Small intestine (tissue), 7 donors: ENCODE measurements at regions not wholly inside any gene's neighbourhood (a gene's known extent, or its start where the extent isn't known, plus 50 kb on each side); places are given as distances from the start of the nearest gene placed in this dataset.

Experiments used
- DNase-seq, 2 donors: peaks; one replicate each; pipeline versions ENCODE4 v3.0.0 to v3.0.0-alpha.2; 2013
- FAIRE-seq: peaks from 2 replicates; lab custom pipeline; 2012; peaks lifted over from hg19 to GRCh38; lab: Jason Lieb, UNC
- H3K27ac ChIP-seq, 3 donors: one replicate each; pipeline ENCODE4 v1.5.1; 2013; ENCODE audit warnings: low read length in 2 of 3, mild to moderate bottlenecking in 2 of 3, control low read depth in 1 of 3, inconsistent platforms in 1 of 3, low read depth in 1 of 3, moderate library complexity in 1 of 3
- H3K27me3 ChIP-seq, 3 donors: one replicate each; pipeline ENCODE4 v1.6.1; 2013; ENCODE audit warnings: low read length in 3 of 3, inconsistent platforms in 1 of 3; ENCODE audit not compliant: control insufficient read depth in 3 of 3, insufficient read depth in 3 of 3
- H3K36me3 ChIP-seq, 3 donors: one replicate each; pipeline ENCODE4 v1.6.1; 2013; ENCODE audit warnings: low read length in 3 of 3, inconsistent platforms in 1 of 3, low read depth in 1 of 3, mild to moderate bottlenecking in 1 of 3, moderate library complexity in 1 of 3; ENCODE audit not compliant: control insufficient read depth in 3 of 3, insufficient read depth in 2 of 3
- H3K4me1 ChIP-seq, 3 donors: one replicate each; pipeline ENCODE4 v1.6.1; 2013; ENCODE audit warnings: low read length in 2 of 3, inconsistent platforms in 1 of 3, low read depth in 1 of 3, mild to moderate bottlenecking in 1 of 3, moderate library complexity in 1 of 3; ENCODE audit not compliant: control insufficient read depth in 3 of 3, insufficient read depth in 2 of 3
- H3K4me3 ChIP-seq, 3 donors: one replicate each; pipeline ENCODE4 v1.5.1; 2013; ENCODE audit warnings: low read length in 3 of 3, control low read depth in 1 of 3, inconsistent platforms in 1 of 3, low read depth in 1 of 3, mild to moderate bottlenecking in 1 of 3, moderate library complexity in 1 of 3
- H3K9me3 ChIP-seq, 2 donors: one replicate each; pipeline ENCODE4 v1.6.1; 2013; ENCODE audit warnings: low read depth in 1 of 2, low read length in 1 of 2; ENCODE audit not compliant: control insufficient read depth in 2 of 2, insufficient read depth in 1 of 2
- WGBS, 3 donors: extraction: QIAGEN DNeasy Blood & Tissue Kit; methylation state at CpG; one replicate each; pipeline ENCODE4 v1.1.7; 2013; 5-methylcytosine and 5-hydroxymethylcytosine counted together
- donor health status: healthy with polysubstance abuse.
- donor health status: control.
- donor health status: control.
- donor health status: Bipolar disorder and iron deficiency.
- donor health status: healthy.

DNA sequence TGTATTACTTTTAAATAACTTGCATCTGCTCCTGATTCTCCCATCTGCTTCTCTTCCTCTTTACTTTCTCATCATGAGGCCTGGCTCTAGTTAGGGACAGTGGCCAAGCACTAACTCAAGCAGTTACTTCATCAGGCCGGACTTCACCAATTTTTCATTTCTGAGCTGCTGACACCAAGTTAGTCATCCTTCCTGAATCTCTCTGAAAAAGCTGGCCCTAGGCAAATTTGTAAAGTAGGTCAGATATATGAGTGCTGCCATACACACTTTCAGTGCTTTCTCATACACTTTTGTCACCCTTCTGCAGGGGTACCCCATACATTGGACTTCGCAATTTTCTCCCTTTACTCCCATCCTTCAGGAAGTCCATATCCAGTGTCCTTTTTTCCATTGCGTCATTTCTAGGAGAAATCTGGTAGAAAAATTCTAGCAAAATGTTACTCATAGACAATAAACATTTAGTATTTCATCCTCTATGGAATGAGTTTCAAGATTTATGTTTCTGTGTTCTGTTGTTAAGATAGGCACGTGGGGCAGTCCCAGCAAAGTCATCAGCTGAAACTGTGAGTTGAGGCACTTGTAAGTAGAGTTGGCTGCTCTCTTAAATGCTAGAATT is 276.8 kb upstream of the TMPO start:
- FAIRE-seq (no peak), DNase-seq (no peak)
- Histone ChIP-seq H3K4me3 (no peak overlapping the region), H3K27me3 (no peaks in the 10 kb centered on the region), H3K36me3 (no peaks in the 10 kb centered on the region), H3K27ac (no peak overlapping the region), H3K4me1 (no peaks in the 10 kb centered on the region), H3K9me3 (peaks cover 0 to 3% of the 10 kb centered on the region in 2 donors)
- 55 to 84% (median 79%) methylated on average over 4 of the region's 4 CpGs for WGBS, 3 donors

GRCh38 chr12:98243190-98243589 is 272.2 kb upstream of the TMPO start:
- no peaks in the 10 kb centered on the region for H3K4me1 ChIP-seq
- no peaks in the 10 kb centered on the region for H3K36me3 ChIP-seq
- H3K9me3 ChIP-seq, result peaks cover 0 to 3% of the 10 kb centered on the region in 2 donors
- no peak for DNase-seq
- H3K27me3 ChIP-seq, result no peaks in the 10 kb centered on the region
- no peak overlapping the region for H3K27ac ChIP-seq
- no peak for FAIRE-seq
- 80 to 90% (median 85%) methylated on average over 1 of the region's 1 CpG for WGBS, 3 donors
- H3K4me3 ChIP-seq, result no peak overlapping the region

- Histone ChIP-seq H3K27me3 (no peaks in the 10 kb centered on the region), H3K4me3 (no peak overlapping the region), H3K27ac (no peak overlapping the region), H3K36me3 (no peaks in the 10 kb centered on the region), H3K9me3 (peaks cover 0 to 3% of the 10 kb centered on the region in 2 donors), H3K4me1 (no peaks in the 10 kb centered on the region)
- DNase-seq, result peak; percentile 13 to 37
- 15 to 44% (median 17%) methylated on average over 2 of the region's 2 CpGs for WGBS, 3 donors
- FAIRE-seq, result no peak
Observed at GRCh38 chr12:98244136-98244535, 271.3 kb upstream of the TMPO start.

- 11 to 45% (median 28%) methylated on average over 7 of the region's 7 CpGs for WGBS, 3 donors
- no peaks in the 10 kb centered on the region for H3K4me1 ChIP-seq
- no peak overlapping the region for H3K4me3 ChIP-seq
- H3K9me3 ChIP-seq, result no peaks in the 10 kb centered on the region
- FAIRE-seq (no peak), DNase-seq (peak in 1 of 2 donors; percentile 11)
- no peak overlapping the region for H3K27ac ChIP-seq
- H3K36me3 ChIP-seq, result no peaks in the 10 kb centered on the region
- no peaks in the 10 kb centered on the region for H3K27me3 ChIP-seq
Observed at GRCh38 chr12:98253207-98254037, 262.0 kb upstream of the TMPO start.

DNA sequence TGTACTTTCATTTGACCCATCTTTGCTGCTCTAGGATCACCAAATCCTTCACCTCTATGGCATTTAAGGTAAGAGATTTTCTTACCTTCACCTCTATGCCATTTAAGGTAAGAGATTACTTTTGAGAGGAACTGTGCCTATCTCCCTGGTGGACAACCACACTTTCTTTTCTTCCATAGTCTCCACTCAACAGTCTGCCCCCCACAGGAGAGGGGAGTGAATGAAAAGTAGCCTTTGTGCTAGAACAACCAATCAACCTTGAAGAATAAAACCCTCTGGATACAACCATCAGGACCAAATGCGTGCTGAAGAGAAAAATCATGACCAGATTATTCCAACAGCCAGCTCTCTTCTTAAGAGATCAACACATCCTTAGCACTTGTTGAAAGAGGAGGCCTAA is 258.6 kb upstream of the TMPO start:
- no peak for FAIRE-seq
- Histone ChIP-seq H3K9me3 (no peaks in the 10 kb centered on the region), H3K27me3 (no peaks in the 10 kb centered on the region), H3K27ac (no peak overlapping the region), H3K36me3 (no peaks in the 10 kb centered on the region), H3K4me3 (no peak overlapping the region), H3K4me1 (no peaks in the 10 kb centered on the region)
- DNase-seq, result no peak
- 91 to 100% (median 97%) methylated on average over 1 of the region's 1 CpG for WGBS, 3 donors

GRCh38 chr12:98259693-98260092 is 255.7 kb upstream of the TMPO start:
- H3K36me3 ChIP-seq, result no peaks in the 10 kb centered on the region
- WGBS, 3 donors, result 60 to 79% (median 74%) methylated on average over 5 of the region's 5 CpGs
- FAIRE-seq, result no peak

GRCh38 chr12:98260276-98260675 is 255.1 kb upstream of the TMPO start:
- DNase-seq (no peak), FAIRE-seq (no peak)
- Histone ChIP-seq H3K4me3 (no peak overlapping the region), H3K27ac (no peak overlapping the region), H3K27me3 (peaks cover 0 to 2% (median 0%) of the 10 kb centered on the region in 3 donors), H3K4me1 (no peaks in the 10 kb centered on the region), H3K9me3 (no peaks in the 10 kb centered on the region), H3K36me3 (no peaks in the 10 kb centered on the region)
- WGBS, 3 donors, result 74 to 80% (median 75%) methylated on average over 5 of the region's 5 CpGs

More at GRCh38 chr12:98259693-98260092, 255.7 kb upstream of the TMPO start:
- Histone ChIP-seq H3K4me3 (no peak overlapping the region), H3K27me3 (peaks cover 0 to 2% (median 0%) of the 10 kb centered on the region in 3 donors), H3K9me3 (no peaks in the 10 kb centered on the region), H3K27ac (no peak overlapping the region), H3K4me1 (no peaks in the 10 kb centered on the region)
- DNase-seq, result no peak

- Histone ChIP-seq H3K4me1 (no peaks in the 10 kb centered on the region), H3K27me3 (peaks cover 0 to 2% (median 0%) of the 10 kb centered on the region in 3 donors), H3K4me3 (no peak overlapping the region), H3K9me3 (no peaks in the 10 kb centered on the region), H3K27ac (no peak overlapping the region), H3K36me3 (no peaks in the 10 kb centered on the region)
- WGBS, 3 donors, result 74 to 79% (median 75%) methylated on average over 6 of the region's 6 CpGs
- FAIRE-seq (no peak), DNase-seq (no peak)
Observed at GRCh38 chr12:98262902-98263301, 252.5 kb upstream of the TMPO start.
